Fibroblast of peridontal ligament (primary cell): ENCODE measurements at regions not wholly inside any gene's neighbourhood (a gene's known extent, or its start where the extent isn't known, plus 50 kb on each side); places are given as distances from the start of the nearest gene placed in this dataset.
"Not testable (repeated sequence)": the region's sequence is repeated elsewhere in the genome, so short reads cannot be mapped to it uniquely, and the experiment has no call there.

Experiments
- DNase-seq: peaks from one replicate; pipeline ENCODE4 v3.0.0-alpha.2; 2010; ENCODE audit errors: extremely low read depth

- peak; percentile 40 for DNase-seq
These were observed 626.7 kb downstream of the PRR16 start for GRCh38 chr5:121090822-121091221.

GRCh38 chr5:121100931-121101330, 636.8 kb downstream of the PRR16 start:
- no peak for DNase-seq

- no peak for DNase-seq
These were observed 641.8 kb downstream of the PRR16 start for GRCh38 chr5:121105921-121106320.

GRCh38 chr5:121106721-121107690, 642.9 kb downstream of the PRR16 start:
- DNase-seq = not testable (repeated sequence)

GRCh38 chr5:121108725-121109124, 644.6 kb downstream of the PRR16 start:
- no peak for DNase-seq

GRCh38 chr5:121109817-121110216, 645.7 kb downstream of the PRR16 start:
- no peak for DNase-seq

- DNase-seq = no peak
These were observed 657.7 kb downstream of the PRR16 start for GRCh38 chr5:121121786-121122185.

GRCh38 chr5:121138495-121138907, 674.4 kb downstream of the PRR16 start:
- DNase-seq = no peak

GRCh38 chr5:121138952-121139351, 674.9 kb downstream of the PRR16 start:
- DNase-seq = no peak

- DNase-seq = peak; percentile 68
These were observed 680.7 kb downstream of the PRR16 start for GRCh38 chr5:121144764-121145163.

- DNase-seq = peak; percentile 10
These were observed 687.4 kb downstream of the PRR16 start for GRCh38 chr5:121151534-121151933.

- DNase-seq = no peak
These were observed 688.3 kb downstream of the PRR16 start for GRCh38 chr5:121152411-121152810.

GRCh38 chr5:121156565-121156964, 692.5 kb downstream of the PRR16 start:
- no peak for DNase-seq

GRCh38 chr5:121158451-121158850, 693.2 kb upstream of the FTMT start:
- DNase-seq = no peak

GRCh38 chr5:121160591-121160990, 691.1 kb upstream of the FTMT start:
- no peak for DNase-seq

- no peak for DNase-seq
These were observed 687.0 kb upstream of the FTMT start for GRCh38 chr5:121164632-121165031.

- DNase-seq = no peak
These were observed 680.3 kb upstream of the FTMT start for GRCh38 chr5:121171361-121171760.

GRCh38 chr5:121171834-121172233, 679.8 kb upstream of the FTMT start:
- DNase-seq = peak; percentile 72

- DNase-seq = peak; percentile 74
These were observed 677.3 kb upstream of the FTMT start for GRCh38 chr5:121174351-121174750.

GRCh38 chr5:121175986-121176385, 675.7 kb upstream of the FTMT start:
- DNase-seq = peak; percentile 41

- DNase-seq = peak; percentile 2
These were observed 668.7 kb upstream of the FTMT start for GRCh38 chr5:121182788-121183490.

- no peak for DNase-seq
These were observed 662.8 kb upstream of the FTMT start for GRCh38 chr5:121188849-121189248.
